A673 (cell line): ENCODE measurements at regions not wholly inside any gene's neighbourhood (a gene's known extent, or its start where the extent isn't known, plus 50 kb on each side); places are given as distances from the start of the nearest gene placed in this dataset.

Experiments
- BruUV-seq: library from RNA; stranded (reverse); fragments of 400-500 nt; replicated peaks from 2 replicates; lab custom pipeline; 2021; lab: Mats Ljungman, UMichigan
- CTCF ChIA-PET: fragments of 300-600 bp; sonication (Branson Sonifier 250); formaldehyde crosslinking; loops from one replicate; lab custom pipeline; 2022; ENCODE audit warnings: antibody characterized with exemption; lab: Charles Lee
- POLR2A ChIA-PET: fragments of 300-600 bp; sonication (Branson Sonifier 250); formaldehyde crosslinking; loops from one replicate; lab custom pipeline; 2022; ENCODE audit warnings: antibody characterized with exemption; ENCODE audit not compliant: low non-redundant PET; lab: Charles Lee
- DNase-seq: peaks from one replicate; pipeline ENCODE4 v3.0.0-alpha.2; 2015; ENCODE audit warnings: low spot score
- H3K27ac ChIP-seq: fragments of 200-600 bp; sonication (generic); 2 replicates; pipeline ENCODE4 v1.5.1; 2016; ENCODE audit warnings: mixed run types, low read depth, mild to moderate bottlenecking, mixed read lengths, antibody characterized with exemption, low read length; ENCODE audit not compliant: poor library complexity, severe bottlenecking
- H3K27me3 ChIP-seq: fragments of 200-600 bp; sonication (generic); replicated peaks from 2 replicates; pipeline ENCODE4 v1.6.1; 2017; ENCODE audit warnings: mixed run types, low read depth, mild to moderate bottlenecking, mixed read lengths, antibody characterized with exemption, low read length; ENCODE audit not compliant: insufficient read depth, poor library complexity
- H3K36me3 ChIP-seq: fragments of 200-600 bp; sonication (generic); 2 replicates; pipeline ENCODE4 v1.6.1; 2016; ENCODE audit warnings: mixed run types, mild to moderate bottlenecking, mixed read lengths, antibody characterized with exemption, low read length; ENCODE audit not compliant: insufficient read depth, poor library complexity, severe bottlenecking
- H3K4me1 ChIP-seq: fragments of 200-600 bp; sonication (generic); 2 replicates; pipeline ENCODE4 v1.6.1; 2017; ENCODE audit warnings: mixed run types, mild to moderate bottlenecking, mixed read lengths, antibody characterized with exemption, low read length; ENCODE audit not compliant: insufficient read depth, poor library complexity, severe bottlenecking
- H3K4me3 ChIP-seq: fragments of 200-600 bp; sonication (generic); 2 replicates; pipeline ENCODE4 v1.5.1; 2016; ENCODE audit warnings: low read depth, mixed run types, mild to moderate bottlenecking, mixed read lengths, low read length; ENCODE audit not compliant: poor library complexity, severe bottlenecking
- H3K9me3 ChIP-seq: fragments of 200-600 bp; sonication (generic); 2 replicates; pipeline ENCODE4 v1.6.1; 2016; ENCODE audit warnings: mixed run types, low read depth, mild to moderate bottlenecking, mixed read lengths, antibody characterized with exemption, low read length; ENCODE audit not compliant: poor library complexity, severe bottlenecking
- CTCF ChIP-seq: fragments of 300-800, 200-600 bp; sonication (generic); conservative IDR thresholded peaks from 2 replicates; pipeline ENCODE4 v1.5.1; 2017; ENCODE audit warnings: low read depth, mild to moderate bottlenecking, antibody characterized with exemption, low read length, moderate library complexity, mixed read lengths
- EZH2 ChIP-seq: fragments of 200-600 bp; sonication (generic); IDR thresholded peaks from 2 replicates; pipeline ENCODE4 v1.6.1; 2017; ENCODE audit warnings: borderline replicate concordance, low read depth, mild to moderate bottlenecking, mixed read lengths, antibody characterized with exemption, low read length; ENCODE audit not compliant: poor library complexity, severe bottlenecking
- intact Hi-C: fragments of 100-400 bp; cut with micrococcal nuclease; formaldehyde crosslinking; loops from one replicate; pipeline ENCODE4 v1.10.0; 2022; ENCODE audit not compliant: unreplicated experiment

- no peaks in the 10 kb centered on the region for H3K4me1 ChIP-seq
- no TSS peak for BruUV-seq
- H3K27me3 ChIP-seq, result no peaks in the 10 kb centered on the region
- DNase-seq, result no peak
- ChIA-PET POLR2A (no interaction called here), CTCF (no interaction called here)
- H3K4me3 ChIP-seq, result no peak overlapping the region
- no peak overlapping the region for H3K27ac ChIP-seq
- intact Hi-C loops, result no loop called here
- no peaks in the 10 kb centered on the region for H3K36me3 ChIP-seq
- H3K9me3 ChIP-seq, result no peaks in the 10 kb centered on the region
- TF ChIP-seq CTCF (no peak), EZH2 (no peak)
Observed at GRCh38 chr1:68633141-68633919, 136.4 kb upstream of the DEPDC1 start.

DNA sequence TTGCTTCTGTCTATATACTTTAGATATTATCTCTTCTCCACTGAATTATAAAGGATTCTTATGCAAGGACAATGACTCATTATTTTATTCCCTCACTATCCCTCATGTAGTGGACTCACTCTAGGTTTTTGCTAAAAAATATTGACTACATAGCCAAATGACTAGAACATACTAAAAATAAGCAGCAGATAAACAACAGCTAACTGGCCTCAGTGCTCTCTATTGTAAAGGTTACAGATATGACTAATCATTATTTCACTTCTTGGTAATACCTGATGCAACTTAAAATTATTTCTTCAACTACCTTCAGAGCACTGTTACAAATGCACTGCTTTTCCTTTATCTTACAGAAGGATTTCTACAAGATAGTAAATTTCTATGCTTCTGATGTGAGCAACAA, 147.6 kb upstream of the DEPDC1 start:
- no peak for DNase-seq
- no peaks in the 10 kb centered on the region for H3K4me1 ChIP-seq
- no peaks in the 10 kb centered on the region for H3K9me3 ChIP-seq
- CTCF ChIA-PET, result no interaction called here
- no peak overlapping the region for H3K4me3 ChIP-seq
- no peak overlapping the region for H3K27ac ChIP-seq
- no peaks in the 10 kb centered on the region for H3K27me3 ChIP-seq
- H3K36me3 ChIP-seq, result no peaks in the 10 kb centered on the region
- POLR2A ChIA-PET, result no interaction called here
- intact Hi-C loops, result no loop called here
- BruUV-seq, result no TSS peak
- no peak for TF ChIP-seq EZH2
- TF ChIP-seq CTCF, result no peak

DNA sequence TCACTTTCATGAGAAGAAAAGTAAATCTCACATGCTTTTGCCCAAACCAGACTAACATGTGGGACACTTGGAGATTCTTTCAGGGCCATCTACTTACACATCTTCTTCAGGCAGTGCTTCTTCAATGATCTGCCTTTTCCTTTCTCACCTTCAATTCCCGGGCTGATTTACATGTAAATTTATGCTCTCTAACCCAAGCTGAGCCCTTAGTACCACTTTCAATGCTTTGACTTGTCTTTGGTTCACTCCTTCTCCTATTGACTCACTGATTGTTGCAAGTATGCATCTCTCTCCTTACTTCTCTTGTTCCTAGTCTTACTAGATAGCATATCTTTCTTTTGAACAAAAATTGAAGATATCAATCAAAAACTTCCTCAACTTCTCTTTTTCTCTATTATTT, 154.2 kb upstream of the DEPDC1 start:
- no peak overlapping the region for H3K27ac ChIP-seq
- H3K4me3 ChIP-seq, result no peak overlapping the region
- no peaks in the 10 kb centered on the region for H3K27me3 ChIP-seq
- no peak for DNase-seq
- no TSS peak for BruUV-seq
- CTCF ChIA-PET, result no interaction called here
- H3K36me3 ChIP-seq, result no peaks in the 10 kb centered on the region
- POLR2A ChIA-PET, result no interaction called here
- no peak for TF ChIP-seq EZH2
- no peak for TF ChIP-seq CTCF
- intact Hi-C loops, result no loop called here
- H3K9me3 ChIP-seq, result no peaks in the 10 kb centered on the region
- H3K4me1 ChIP-seq, result no peaks in the 10 kb centered on the region
